ENCODE measurements at regions not wholly inside any gene's neighbourhood (a gene's known extent, or its start where the extent isn't known, plus 50 kb on each side); places are given as distances from the start of the nearest gene placed in this dataset.

DNA sequence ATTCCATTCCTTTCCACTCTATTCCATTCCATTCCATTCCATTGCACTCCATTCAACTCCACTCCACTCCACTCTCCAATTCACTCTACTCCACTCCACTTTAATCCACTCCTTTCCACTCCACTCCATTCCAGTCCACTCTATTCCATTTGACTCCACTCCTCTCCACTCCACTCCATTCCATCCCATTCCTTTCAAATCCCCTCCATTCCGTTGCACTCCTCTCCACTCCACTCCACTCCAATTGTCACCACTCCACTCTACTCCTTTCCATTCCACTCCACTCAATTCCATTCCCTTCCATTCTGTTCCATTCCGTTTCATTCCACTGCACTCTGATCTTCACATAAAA lies 2563.7 kb upstream of the TPTE start:
- Histone ChIP-seq H3K27ac (no peak overlapping the region), H3K9me3 (peaks cover 87% of the 10 kb centered on the region), H3K36me3 (no peaks in the 10 kb centered on the region), H3K27me3 (no peaks in the 10 kb centered on the region), H3K4me1 (no peaks in the 10 kb centered on the region), H3K4me3 (no peak overlapping the region)
- no peak for TF ChIP-seq EP300 (IDR thresholded peaks at IDR 0.05)
- TF ChIP-seq POLR2A (IDR thresholded peaks at IDR 0.05) = no peak
- no peak for TF ChIP-seq POLR2AphosphoS5 (IDR thresholded peaks at IDR 0.05)
- TF ChIP-seq, protein P1, sequence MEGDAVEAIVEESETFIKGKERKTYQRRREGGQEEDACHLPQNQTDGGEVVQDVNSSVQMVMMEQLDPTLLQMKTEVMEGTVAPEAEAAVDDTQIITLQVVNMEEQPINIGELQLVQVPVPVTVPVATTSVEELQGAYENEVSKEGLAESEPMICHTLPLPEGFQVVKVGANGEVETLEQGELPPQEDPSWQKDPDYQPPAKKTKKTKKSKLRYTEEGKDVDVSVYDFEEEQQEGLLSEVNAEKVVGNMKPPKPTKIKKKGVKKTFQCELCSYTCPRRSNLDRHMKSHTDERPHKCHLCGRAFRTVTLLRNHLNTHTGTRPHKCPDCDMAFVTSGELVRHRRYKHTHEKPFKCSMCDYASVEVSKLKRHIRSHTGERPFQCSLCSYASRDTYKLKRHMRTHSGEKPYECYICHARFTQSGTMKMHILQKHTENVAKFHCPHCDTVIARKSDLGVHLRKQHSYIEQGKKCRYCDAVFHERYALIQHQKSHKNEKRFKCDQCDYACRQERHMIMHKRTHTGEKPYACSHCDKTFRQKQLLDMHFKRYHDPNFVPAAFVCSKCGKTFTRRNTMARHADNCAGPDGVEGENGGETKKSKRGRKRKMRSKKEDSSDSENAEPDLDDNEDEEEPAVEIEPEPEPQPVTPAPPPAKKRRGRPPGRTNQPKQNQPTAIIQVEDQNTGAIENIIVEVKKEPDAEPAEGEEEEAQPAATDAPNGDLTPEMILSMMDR (IDR thresholded peaks at IDR 0.05) = no peak
- 19% methylated on average over 2 of the region's 2 CpGs for WGBS
- no peak for DNase-seq (ENCODE audit: low spot score in 2 of 2)
